OCI-LY1 (cell line): ENCODE measurements at regions not wholly inside any gene's neighbourhood (a gene's known extent, or its start where the extent isn't known, plus 50 kb on each side); places are given as distances from the start of the nearest gene placed in this dataset.

ENCODE experiments used
- EZH2 ChIP-seq: fragments of 200-600 bp; sonication (generic), shearing (Covaris generic); IDR thresholded peaks from 2 replicates; pipeline ENCODE4 v1.8.0; 2017; ENCODE audit warnings: borderline replicate concordance, mixed run types, mild to moderate bottlenecking, antibody characterized with exemption, low read length, moderate library complexity, mixed read lengths
- TF ChIP-seq, protein P1 (sequence below): fragments of 200-600 bp; sonication (generic), shearing (Covaris generic); IDR thresholded peaks from 2 replicates; pipeline ENCODE4 v1.5.1; 2017; ENCODE audit warnings: mild to moderate bottlenecking, antibody characterized with exemption, low read length, moderate library complexity, mixed read lengths

DNA sequence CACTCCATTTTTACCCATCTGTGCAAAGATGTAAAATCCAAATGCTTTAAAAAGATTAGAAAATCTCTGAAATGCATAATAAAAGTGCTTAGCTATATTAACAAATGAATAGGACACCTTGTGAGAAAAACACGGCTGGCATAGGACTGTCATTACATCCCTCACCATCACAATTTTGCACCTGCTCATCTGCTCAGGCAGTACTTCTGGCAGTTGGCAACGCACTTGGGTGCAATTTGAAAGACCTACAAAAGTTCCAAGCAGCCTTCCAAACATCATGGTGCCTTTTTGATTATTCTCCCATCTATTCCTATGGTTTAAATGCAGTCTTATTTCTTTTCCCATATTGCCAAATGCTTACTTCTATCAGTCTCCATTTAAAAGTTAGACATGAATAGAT is 501.8 kb downstream of the ENC1 start:
- TF ChIP-seq, protein P1, sequence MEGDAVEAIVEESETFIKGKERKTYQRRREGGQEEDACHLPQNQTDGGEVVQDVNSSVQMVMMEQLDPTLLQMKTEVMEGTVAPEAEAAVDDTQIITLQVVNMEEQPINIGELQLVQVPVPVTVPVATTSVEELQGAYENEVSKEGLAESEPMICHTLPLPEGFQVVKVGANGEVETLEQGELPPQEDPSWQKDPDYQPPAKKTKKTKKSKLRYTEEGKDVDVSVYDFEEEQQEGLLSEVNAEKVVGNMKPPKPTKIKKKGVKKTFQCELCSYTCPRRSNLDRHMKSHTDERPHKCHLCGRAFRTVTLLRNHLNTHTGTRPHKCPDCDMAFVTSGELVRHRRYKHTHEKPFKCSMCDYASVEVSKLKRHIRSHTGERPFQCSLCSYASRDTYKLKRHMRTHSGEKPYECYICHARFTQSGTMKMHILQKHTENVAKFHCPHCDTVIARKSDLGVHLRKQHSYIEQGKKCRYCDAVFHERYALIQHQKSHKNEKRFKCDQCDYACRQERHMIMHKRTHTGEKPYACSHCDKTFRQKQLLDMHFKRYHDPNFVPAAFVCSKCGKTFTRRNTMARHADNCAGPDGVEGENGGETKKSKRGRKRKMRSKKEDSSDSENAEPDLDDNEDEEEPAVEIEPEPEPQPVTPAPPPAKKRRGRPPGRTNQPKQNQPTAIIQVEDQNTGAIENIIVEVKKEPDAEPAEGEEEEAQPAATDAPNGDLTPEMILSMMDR, result no peak
- TF ChIP-seq EZH2, result no peak
